SK-N-SH treated with all-trans-retinoic acid at 6 μM for 48 hours (cell line): ENCODE measurements at regions not wholly inside any gene's neighbourhood (a gene's known extent, or its start where the extent isn't known, plus 50 kb on each side); places are given as distances from the start of the nearest gene placed in this dataset.

ENCODE experiments used
- BACH2 ChIP-seq: fragments of 250-450 bp; sonication (Bioruptor Pico); IDR thresholded peaks from 2 replicates; pipeline ENCODE4 v1.9.0; 2021; ENCODE audit warnings: mild to moderate bottlenecking, borderline replicate concordance
- CSDC2 ChIP-seq: fragments of 250-450 bp; sonication (Bioruptor Pico); IDR thresholded peaks from 2 replicates; pipeline ENCODE4 v1.5.0; 2020; ENCODE audit warnings: mild to moderate bottlenecking, moderate library complexity
- PATZ1 ChIP-seq: fragments of 250-450 bp; sonication (Bioruptor Pico); IDR thresholded peaks from 2 replicates; pipeline ENCODE4 v1.8.0; 2020; ENCODE audit warnings: mild to moderate bottlenecking, moderate library complexity, borderline replicate concordance
- ZC3H10 ChIP-seq: fragments of 250-450 bp; sonication (Bioruptor Pico); IDR thresholded peaks from 2 replicates; pipeline ENCODE4 v1.5.1; 2021; ENCODE audit warnings: mild to moderate bottlenecking, moderate library complexity

- TF ChIP-seq PATZ1 (CRISPR knock-in tag) (no peak), ZC3H10 (no peak), CSDC2 (CRISPR knock-in tag) (no peak), BACH2 (CRISPR knock-in tag) (no peak)
Measured at GRCh38 chr17:22304667-22305303, 612.5 kb downstream of the KCNJ18 start.
